ENCODE measurements at regions not wholly inside any gene's neighbourhood (a gene's known extent, or its start where the extent isn't known, plus 50 kb on each side); places are given as distances from the start of the nearest gene placed in this dataset.

DNA sequence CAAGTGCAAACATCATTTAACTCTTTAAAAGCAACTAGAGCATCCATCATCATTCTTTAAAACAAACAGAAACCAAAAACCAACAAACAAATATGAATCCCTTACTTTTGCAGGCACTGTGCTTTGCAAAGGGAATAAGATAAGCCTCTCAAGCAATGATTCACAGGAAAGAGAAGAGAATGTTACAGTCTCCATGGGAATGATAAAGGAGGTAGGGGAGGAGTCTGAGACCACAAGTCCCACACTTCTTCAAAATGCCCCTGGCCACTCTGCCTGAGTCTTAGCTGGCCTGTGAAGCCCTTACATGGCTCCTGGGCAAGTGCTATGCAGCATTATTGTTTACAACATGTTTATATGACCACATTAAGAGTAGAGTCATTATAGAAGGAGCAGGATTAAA lies 257.7 kb upstream of the MARCKS start:
- DNase-seq: no peak

DNA sequence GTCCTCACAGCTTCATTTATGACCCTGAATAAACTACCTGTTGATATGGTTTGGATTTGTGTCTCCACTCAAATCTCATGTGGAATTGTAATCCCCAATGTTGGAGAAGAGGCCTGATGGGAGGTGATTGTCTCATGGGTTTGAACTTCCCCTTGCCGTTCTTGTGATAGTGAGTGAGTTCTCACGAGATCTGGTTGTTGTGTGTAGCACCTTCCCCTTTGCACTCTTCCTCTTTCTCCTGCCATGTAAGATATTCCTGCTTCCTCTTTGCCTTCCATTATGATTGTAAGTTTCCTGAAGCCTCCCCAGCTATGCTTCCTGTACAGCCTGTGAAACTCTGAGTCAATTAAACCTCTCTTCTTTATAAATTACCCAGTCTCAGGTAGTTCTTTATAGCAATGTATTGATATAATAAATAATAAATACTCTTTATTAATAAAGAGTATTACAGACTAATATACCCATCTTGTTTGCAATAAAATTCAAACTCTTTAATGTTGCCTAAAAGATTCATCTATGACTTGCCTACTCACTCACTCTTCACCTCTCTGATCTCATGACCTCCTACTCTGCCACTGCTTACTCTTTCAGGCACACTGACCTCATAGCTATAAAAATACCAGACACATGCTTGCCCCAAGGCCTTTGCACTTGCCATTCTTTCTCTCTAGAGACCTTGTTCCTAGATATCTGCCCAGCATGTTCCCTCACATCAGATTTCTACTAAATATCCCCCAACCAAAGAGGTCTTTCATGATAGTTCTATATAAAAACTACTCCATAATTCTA lies 256.4 kb upstream of the MARCKS start:
- DNase-seq: no peak

DNA sequence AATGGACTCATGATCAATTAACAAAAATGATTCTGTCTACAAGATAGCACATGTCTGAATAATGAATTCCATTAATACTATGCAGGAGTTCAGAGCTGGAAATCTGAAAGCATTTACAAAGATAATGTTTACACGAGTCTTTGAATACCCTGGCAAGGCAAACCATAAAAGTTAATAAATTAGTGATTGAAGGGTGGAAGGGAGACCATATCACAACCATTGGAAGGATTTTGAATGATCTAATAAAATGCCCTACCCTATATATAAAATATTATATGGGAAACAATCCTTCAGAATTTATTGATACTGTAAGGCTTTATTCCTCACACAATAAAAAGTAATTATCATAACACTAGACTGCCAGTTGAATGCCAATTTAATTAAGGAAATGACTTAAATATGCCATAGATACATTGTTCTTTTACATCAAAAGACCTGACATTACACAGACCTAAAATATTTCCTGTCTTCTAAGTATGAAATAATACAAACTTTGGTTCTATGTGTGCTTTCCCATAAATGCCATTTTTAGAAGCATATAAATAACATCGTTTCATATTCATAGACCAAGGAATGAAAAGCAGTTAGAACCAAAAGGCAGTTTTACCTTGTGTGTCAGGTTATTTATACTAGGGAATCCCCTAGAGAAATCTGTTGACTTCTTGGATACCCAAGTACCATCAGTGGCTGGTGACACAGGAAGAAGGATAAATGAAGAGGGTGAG lies 249.2 kb upstream of the MARCKS start:
- no peak for DNase-seq

GRCh38 chr6:113610377-113610988 lies 246.7 kb upstream of the MARCKS start:
- DNase-seq: no peak

GRCh38 chr6:113616701-113617274 lies 240.4 kb upstream of the MARCKS start:
- DNase-seq: no peak

DNA sequence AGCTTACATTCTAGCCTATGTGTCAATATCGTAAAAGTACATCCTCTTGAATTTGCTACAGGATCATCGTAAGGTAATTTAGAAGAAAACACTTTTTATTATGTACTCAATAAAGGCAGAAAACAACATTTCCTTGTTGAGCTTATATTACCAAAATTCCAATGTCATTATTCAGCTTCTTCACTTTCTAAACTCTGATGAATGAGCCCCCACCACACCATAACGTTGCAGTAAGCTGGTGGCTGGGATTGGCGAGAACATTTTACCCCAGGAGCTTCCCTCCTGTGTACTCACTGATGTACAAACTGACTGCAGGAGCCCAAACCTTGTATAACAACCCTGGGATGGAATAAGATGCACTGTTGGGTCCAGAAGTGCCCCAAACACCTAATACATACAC lies 238.1 kb upstream of the MARCKS start:
- DNase-seq: no peak

DNA sequence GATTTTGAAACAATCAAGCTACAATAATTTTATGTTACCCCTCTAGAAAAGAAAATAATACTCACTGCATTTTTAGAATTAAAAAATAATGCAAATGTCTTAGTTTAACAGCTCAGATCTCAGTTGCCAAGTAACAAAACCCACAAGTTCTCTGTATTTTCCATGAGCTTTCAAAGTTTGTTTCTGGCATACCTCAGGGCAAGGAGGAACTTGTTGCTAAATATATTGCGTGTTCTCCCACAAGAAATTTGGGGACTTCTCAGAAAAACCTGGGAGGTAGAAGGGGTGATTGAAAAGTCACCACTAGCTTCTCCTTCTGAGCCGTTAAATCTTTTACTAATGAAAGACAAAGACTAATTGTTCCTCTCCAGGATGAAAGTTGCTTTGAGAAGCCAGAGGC lies 236.8 kb upstream of the MARCKS start:
- DNase-seq: no peak

DNA sequence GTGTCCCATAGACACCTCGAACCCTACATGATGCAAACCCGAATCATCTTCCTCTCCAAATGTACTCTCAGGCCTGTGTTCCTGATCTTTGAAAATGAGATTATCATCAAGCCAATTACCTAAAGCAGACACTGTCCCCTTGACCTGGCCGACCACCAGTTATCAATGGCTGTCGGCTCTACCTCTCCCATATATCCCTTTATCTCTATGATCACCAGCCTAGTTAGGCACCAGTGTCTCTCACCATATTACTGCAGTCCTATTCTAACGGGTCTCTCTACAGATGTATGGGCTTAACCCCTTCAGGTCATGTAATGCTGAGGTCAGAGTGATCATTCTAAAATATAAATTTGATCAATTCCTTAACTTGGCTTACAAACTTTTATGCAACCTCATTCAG lies 234.9 kb upstream of the MARCKS start:
- DNase-seq: no peak

DNA sequence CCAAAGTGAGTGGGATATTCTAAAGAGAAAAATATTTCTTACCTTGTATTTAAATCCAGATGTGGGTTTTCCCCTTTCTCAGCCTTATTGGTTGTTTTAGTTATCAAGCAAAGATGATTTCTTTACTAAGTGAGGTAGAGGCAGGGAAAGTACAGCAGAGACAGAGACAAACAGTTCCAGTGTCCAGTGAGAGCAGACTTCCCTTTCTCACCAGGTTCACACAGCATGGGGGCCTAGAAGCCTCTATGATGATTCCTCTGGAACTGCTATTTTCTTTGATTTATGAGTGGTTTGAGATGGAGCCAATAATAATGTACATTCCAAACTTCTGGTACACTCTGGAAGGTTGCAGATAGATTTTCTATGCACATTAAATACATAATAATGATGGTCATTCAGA lies 234.0 kb upstream of the MARCKS start:
- no peak for DNase-seq

- no peak for DNase-seq
These were observed 231.3 kb upstream of the MARCKS start for GRCh38 chr6:113625850-113626249.

- DNase-seq: no peak
These were observed 230.7 kb upstream of the MARCKS start for GRCh38 chr6:113626475-113626874.

GRCh38 chr6:113627480-113627879 lies 229.7 kb upstream of the MARCKS start:
- DNase-seq: no peak

- DNase-seq: no peak
These were observed 227.9 kb upstream of the MARCKS start for GRCh38 chr6:113629256-113629655.

DNA sequence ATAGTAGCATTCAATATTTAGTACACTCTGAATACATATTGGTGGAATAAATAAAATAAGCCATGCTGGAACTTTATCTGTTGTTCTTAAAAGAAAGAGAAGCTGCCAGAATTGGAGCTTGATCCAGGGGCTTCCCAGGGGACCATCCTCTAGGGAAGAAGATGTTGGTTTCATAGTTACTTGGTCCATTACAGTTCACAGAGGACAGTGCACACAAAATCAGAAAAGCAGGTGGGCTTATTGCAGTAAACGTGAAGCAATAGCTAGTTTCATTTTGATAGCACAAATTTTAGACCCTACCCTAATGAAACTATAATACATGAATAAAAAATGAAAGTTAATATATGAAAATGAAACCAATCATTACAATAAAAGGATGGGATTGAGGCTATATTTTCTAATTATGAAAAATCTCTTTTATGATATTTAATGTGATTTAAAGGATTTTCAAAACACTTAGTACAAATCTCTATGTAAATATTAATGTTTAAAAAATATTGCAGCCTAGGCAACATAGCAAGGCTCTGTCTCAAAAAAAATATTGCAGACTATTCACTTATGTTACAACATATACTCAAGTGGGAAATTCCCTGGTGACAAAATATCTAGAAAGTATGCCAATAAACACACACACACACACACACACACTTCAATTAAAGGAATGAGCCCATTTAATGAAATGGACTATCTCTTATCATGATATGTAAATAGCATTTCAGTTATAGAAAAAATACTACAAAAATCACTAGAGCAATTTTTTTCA lies 227.0 kb upstream of the MARCKS start:
- DNase-seq: no peak

- DNase-seq: no peak
These were observed 226.2 kb upstream of the MARCKS start for GRCh38 chr6:113630738-113631535.

DNA sequence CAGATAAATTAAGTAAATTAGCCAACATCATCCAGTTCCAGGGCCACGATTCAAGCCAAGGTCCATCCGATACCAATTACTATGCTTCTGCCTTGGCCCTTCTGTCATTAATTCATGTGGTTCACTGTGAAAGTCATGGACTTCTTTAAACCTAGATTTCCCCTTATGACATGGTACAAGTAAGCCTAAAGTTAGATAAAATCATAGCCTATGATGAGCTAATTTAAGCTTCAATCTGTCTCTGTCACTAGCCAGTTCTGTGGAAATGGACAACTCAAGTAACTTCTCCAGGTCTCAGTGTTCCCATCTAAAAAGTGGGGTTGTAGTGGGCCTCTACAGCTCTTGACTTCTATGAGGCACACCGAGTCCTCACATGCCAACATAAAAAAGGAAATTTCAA lies 225.5 kb upstream of the MARCKS start:
- no peak for DNase-seq

DNA sequence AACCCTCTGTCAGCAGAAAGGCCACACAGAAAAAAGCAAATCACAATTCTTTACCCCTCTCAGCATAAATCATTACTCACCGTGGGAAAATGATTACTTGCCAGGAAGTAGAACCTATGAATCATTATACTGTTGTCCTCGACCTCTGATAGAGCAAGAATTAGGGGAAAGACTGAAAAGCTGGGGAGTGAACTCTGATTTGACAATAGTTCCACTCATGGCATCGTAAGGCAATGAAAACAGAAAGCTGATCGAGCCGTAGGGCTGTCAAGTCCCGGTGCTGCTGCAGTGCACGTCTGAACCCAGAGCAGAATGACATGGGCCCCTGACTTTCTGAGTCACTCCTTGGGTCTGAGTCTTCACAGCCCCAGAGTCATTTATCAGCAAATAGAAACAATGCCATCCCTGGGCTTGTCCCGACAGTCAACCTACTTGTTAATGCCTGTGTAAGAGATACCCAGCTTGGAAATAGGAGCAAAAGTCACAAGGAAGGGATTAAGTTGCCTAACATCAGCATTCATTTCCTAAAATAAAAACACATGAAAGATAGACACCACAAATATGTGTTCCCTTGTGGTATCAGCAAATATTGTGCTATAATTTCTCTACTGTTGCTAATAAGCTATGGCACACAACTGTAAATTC lies 224.8 kb upstream of the MARCKS start:
- no peak for DNase-seq

- DNase-seq: no peak
These were observed 223.5 kb upstream of the MARCKS start for GRCh38 chr6:113633638-113634037.

DNA sequence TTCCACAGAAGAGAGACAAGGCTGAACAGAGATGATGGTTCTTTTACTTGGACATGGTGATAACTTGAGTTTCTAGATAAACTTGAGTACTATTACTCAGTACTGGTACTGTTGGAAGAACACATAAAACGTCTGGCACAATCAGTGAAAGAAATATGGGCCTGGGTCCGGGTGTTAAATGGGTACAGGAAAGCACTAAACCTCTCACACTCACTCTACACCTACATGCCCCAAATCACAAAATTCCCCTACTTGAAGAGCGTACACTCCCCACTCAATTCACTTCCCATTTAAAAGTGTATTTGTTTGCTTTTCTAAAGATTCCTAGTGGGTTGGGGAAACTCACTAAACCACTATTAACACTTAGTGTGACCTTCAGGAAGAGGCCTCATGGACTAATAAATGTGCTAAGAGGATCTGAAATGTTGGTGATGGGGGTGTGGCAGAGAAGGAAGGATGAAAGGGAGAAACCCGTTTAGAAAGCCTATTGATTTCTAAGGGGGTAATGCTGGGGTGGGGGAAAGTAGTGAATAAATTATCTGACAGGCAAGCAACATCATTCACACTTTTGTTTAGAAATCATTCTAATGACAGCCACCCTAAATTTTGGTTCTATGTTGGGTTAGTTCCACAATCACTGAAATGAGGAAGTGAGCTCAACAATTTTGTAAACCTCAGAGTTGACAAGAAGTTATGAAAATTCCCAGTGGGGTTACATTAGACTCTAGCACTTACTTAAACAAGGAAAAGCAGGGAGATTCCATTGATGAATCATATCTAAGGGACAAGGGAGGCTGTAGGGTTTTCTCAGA lies 222.6 kb upstream of the MARCKS start:
- DNase-seq: no peak

- no peak for DNase-seq
These were observed 221.7 kb upstream of the MARCKS start for GRCh38 chr6:113635222-113635986.

Measured in DMS 273 treated with DMSO at 0.1 percent for 48 hours (cell line).